Testis (tissue), 2 donors: ENCODE measurements at regions not wholly inside any gene's neighbourhood (a gene's known extent, or its start where the extent isn't known, plus 50 kb on each side); places are given as distances from the start of the nearest gene placed in this dataset.

Experiments used
- DNase-seq: peaks from one replicate; pipeline ENCODE4 v3.0.0-alpha.2; 2019
- H3K27ac ChIP-seq, 2 donors: fragments of 200-600 bp; sonication (generic); one replicate each; pipeline ENCODE4 v1.5.1; 2019
- H3K27me3 ChIP-seq: fragments of 200-600 bp; sonication (generic); one replicate; pipeline ENCODE4 v1.5.1; 2019
- H3K36me3 ChIP-seq: fragments of 200-600 bp; sonication (generic); one replicate; pipeline ENCODE4 v1.5.1; 2017; ENCODE audit warnings: low read depth; ENCODE audit errors: missing control alignments
- H3K4me1 ChIP-seq: fragments of 200-600 bp; sonication (generic); one replicate; pipeline ENCODE4 v1.5.1; 2019
- H3K4me3 ChIP-seq, 2 donors: fragments of 200-600 bp; sonication (generic); one replicate each; pipeline ENCODE4 v1.5.1; 2017 to 2019
- H3K9me3 ChIP-seq: fragments of 200-600 bp; sonication (generic); one replicate; pipeline ENCODE4 v1.5.1; 2017
- POLR2A ChIP-seq: fragments of 450-650 bp; IDR thresholded peaks from one replicate; pipeline ENCODE4 v1.6.1; 2017; ENCODE audit warnings: antibody characterized with exemption, mild to moderate bottlenecking, moderate library complexity
- WGBS, 2 donors: methylation state at CpG; one replicate each; pipeline ENCODE4 v1.1.5; 2018; 5-methylcytosine and 5-hydroxymethylcytosine counted together
- intact Hi-C: fragments of 100-400 bp; cut with DNase I; formaldehyde crosslinking; loops from one replicate; pipeline ENCODE4 v1.15.1; 2023; ENCODE audit warnings: low total_unique reads
- TF ChIP-seq, protein P1 (sequence below), 3 experiments: fragments of 450-650 bp in 2 of 3; fragments of 200-600 bp in 1 of 3; sonication (generic) in 1 of 3; IDR thresholded peaks; one replicate each; pipeline ENCODE4 v1.5.1; 2016 to 2019; ENCODE audit warnings: antibody characterized with exemption in 3 of 3, mild to moderate bottlenecking in 2 of 3, moderate library complexity in 1 of 3

DNA sequence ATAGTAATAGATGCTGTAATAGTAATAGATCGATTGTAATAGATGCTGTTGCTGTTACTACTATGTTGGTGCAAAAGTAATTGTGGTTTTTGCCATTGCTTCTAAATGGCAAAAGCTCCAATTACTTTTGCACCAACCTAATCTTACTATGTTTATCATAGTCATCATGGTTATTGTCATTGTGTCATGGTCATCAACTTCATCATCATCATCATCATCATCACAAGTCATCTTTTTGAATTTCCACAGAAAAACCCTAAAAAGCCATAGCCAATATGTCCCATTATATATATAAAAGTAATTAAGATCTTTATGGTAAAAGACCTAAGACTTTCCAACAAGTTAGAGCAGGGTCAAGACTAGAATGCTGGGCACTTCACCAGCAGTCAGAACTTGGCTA is 435.1 kb upstream of the MARCKS start:
- no peak overlapping the region for H3K4me3 ChIP-seq
- 93 to 100% methylated on average over 1 of the region's 1 CpG for WGBS, 2 donors
- intact Hi-C loops, result no loop called here
- DNase-seq, result no peak
- no peaks in the 10 kb centered on the region for H3K36me3 ChIP-seq
- no peaks in the 10 kb centered on the region for H3K9me3 ChIP-seq
- no peaks in the 10 kb centered on the region for H3K4me1 ChIP-seq
- H3K27ac ChIP-seq, result no peak overlapping the region
- TF ChIP-seq, protein P1, sequence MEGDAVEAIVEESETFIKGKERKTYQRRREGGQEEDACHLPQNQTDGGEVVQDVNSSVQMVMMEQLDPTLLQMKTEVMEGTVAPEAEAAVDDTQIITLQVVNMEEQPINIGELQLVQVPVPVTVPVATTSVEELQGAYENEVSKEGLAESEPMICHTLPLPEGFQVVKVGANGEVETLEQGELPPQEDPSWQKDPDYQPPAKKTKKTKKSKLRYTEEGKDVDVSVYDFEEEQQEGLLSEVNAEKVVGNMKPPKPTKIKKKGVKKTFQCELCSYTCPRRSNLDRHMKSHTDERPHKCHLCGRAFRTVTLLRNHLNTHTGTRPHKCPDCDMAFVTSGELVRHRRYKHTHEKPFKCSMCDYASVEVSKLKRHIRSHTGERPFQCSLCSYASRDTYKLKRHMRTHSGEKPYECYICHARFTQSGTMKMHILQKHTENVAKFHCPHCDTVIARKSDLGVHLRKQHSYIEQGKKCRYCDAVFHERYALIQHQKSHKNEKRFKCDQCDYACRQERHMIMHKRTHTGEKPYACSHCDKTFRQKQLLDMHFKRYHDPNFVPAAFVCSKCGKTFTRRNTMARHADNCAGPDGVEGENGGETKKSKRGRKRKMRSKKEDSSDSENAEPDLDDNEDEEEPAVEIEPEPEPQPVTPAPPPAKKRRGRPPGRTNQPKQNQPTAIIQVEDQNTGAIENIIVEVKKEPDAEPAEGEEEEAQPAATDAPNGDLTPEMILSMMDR (IDR thresholded peaks at IDR 0.05), result no peak
- TF ChIP-seq POLR2A, result no peak
- no peaks in the 10 kb centered on the region for H3K27me3 ChIP-seq

- TF ChIP-seq POLR2A, result no peak
- intact Hi-C loops, result no loop called here
- no peak overlapping the region for H3K27ac ChIP-seq
Observed at GRCh38 chr6:113423956-113424355, 433.2 kb upstream of the MARCKS start.

DNA sequence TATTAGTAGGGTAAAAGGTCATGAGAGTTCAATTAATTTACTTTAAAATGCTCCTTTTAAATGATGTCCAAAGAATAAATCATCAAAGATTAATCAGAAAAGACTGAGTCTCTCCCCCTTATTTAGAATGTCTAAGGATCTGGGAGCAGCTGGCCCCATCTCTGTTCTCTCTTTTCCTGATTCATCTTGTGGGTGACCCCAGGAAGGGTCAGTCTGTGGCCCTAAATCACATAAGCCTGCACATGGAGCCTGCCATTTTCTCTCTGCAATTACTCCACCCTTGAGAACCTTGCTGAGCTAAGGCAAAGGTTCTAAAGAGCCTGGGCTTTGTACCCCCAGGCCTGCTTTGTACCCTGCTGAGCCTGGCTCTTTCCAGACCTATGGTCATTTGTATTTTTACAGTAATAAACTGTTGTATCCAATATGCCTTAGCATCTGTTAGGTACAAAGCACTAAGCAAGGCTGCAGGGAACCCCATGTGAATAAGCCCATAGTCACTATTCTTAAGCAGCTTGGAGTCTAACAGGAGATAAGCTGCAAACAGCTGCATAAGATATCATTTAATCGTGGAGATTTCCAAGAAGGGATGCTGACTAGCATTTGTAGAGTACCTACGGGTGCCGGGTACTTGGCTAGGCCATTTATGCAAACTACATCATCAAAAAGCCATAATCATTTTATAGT is 431.0 kb upstream of the MARCKS start:
- WGBS, 2 donors, result 72 to 77% methylated on average over 3 of the region's 3 CpGs
- no peaks in the 10 kb centered on the region for H3K9me3 ChIP-seq
- H3K27ac ChIP-seq, result no peak overlapping the region
- no peak overlapping the region for H3K4me3 ChIP-seq
- DNase-seq, result no peak
- intact Hi-C loops, result no loop called here
- no peaks in the 10 kb centered on the region for H3K27me3 ChIP-seq
- no peaks in the 10 kb centered on the region for H3K4me1 ChIP-seq
- no peaks in the 10 kb centered on the region for H3K36me3 ChIP-seq
- no peak for TF ChIP-seq POLR2A
- TF ChIP-seq, protein P1 (IDR thresholded peaks at IDR 0.05), result no peak

More at GRCh38 chr6:113423956-113424355, 433.2 kb upstream of the MARCKS start:
- Histone ChIP-seq H3K4me3 (no peak overlapping the region), H3K27me3 (no peaks in the 10 kb centered on the region), H3K9me3 (no peaks in the 10 kb centered on the region), H3K36me3 (no peaks in the 10 kb centered on the region), H3K4me1 (no peaks in the 10 kb centered on the region)
- no peak for DNase-seq
- WGBS, 2 donors, result 96 to 100% methylated on average over 1 of the region's 1 CpG

- Histone ChIP-seq H3K4me3 (no peak overlapping the region), H3K27me3 (no peaks in the 10 kb centered on the region), H3K9me3 (no peaks in the 10 kb centered on the region), H3K36me3 (no peaks in the 10 kb centered on the region), H3K4me1 (no peaks in the 10 kb centered on the region), H3K27ac (no peak overlapping the region)
- intact Hi-C loops, result no loop called here
- TF ChIP-seq, protein P1 (IDR thresholded peaks at IDR 0.05), result no peak
- TF ChIP-seq POLR2A, result no peak
- WGBS, 2 donors, result 92 to 93% methylated on average over 2 of the region's 2 CpGs
- no peak for DNase-seq
Observed at GRCh38 chr6:113427617-113428016, 429.5 kb upstream of the MARCKS start.

DNA sequence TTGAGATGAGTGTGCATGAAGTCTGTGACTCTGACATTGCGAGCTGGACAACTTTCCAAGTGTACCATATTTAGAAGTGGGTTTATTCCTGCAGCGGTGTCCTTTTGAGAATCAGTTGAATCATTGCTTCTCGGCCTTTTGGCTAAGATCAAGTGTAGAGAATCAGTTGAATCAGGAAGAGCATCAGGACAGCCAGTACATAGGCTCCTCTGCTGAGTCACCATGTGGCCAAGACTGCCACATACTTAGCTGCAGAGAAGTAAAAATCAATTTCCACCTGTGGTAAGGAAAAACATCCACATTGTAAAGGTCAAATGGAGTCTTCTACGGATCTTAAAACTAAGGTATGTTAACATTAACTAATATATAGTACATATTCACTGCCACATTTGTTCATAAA is 428.4 kb upstream of the MARCKS start:
- no peaks in the 10 kb centered on the region for H3K9me3 ChIP-seq
- no peaks in the 10 kb centered on the region for H3K27me3 ChIP-seq
- H3K4me1 ChIP-seq, result no peaks in the 10 kb centered on the region
- TF ChIP-seq, protein P1 (IDR thresholded peaks at IDR 0.05), result no peak
- no peak for TF ChIP-seq POLR2A
- DNase-seq, result no peak
- intact Hi-C loops, result no loop called here
- H3K27ac ChIP-seq, result no peak overlapping the region
- H3K4me3 ChIP-seq, result no peak overlapping the region
- WGBS, 2 donors, result 93 to 94% methylated on average over 4 of the region's 4 CpGs
- H3K36me3 ChIP-seq, result no peaks in the 10 kb centered on the region
